Brain pericyte (primary cell): ENCODE measurements at regions not wholly inside any gene's neighbourhood (a gene's known extent, or its start where the extent isn't known, plus 50 kb on each side); places are given as distances from the start of the nearest gene placed in this dataset.

Source experiments
- DNase-seq: peaks from one replicate; pipeline ENCODE4 v3.0.0-alpha.2; 2012; ENCODE audit warnings: low read depth, low spot score

DNA sequence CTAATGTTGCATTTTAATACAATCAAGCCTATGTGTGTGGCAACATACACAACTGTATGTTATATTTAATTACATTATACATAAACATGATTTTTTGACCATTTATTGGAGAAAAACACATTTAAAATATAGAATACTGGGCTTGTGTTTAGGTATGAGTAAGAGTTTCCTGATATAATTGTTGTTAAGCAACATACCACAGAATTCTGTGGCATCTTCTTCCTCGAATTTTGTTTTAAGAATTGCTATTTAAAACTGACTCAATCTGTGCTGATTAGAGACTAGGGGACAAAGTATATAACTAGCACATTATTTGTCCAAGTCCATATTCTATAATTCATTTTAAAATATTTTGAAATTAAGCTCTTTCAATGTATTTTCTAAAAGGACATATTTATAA lies 376.8 kb upstream of the THBS1 start:
- DNase-seq = no peak

DNA sequence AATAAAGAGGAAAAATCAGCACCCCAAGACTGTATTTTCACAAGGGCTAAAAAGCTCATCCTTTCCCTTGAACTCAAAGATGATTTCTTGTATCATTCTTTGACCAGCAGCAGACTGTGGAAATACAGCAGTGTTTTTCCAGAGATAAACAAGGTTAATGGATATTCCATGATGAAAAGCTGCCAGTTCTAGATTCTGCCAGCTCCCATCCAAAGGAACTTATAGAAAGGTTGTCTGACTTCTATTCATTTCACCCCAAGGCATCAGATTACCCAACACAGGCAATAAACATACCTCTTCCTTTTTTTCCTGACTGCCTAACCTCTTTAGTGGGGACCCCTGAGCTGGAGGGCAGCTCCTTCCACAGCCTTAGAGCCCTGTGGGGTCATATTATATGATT lies 375.8 kb upstream of the THBS1 start:
- no peak for DNase-seq

DNA sequence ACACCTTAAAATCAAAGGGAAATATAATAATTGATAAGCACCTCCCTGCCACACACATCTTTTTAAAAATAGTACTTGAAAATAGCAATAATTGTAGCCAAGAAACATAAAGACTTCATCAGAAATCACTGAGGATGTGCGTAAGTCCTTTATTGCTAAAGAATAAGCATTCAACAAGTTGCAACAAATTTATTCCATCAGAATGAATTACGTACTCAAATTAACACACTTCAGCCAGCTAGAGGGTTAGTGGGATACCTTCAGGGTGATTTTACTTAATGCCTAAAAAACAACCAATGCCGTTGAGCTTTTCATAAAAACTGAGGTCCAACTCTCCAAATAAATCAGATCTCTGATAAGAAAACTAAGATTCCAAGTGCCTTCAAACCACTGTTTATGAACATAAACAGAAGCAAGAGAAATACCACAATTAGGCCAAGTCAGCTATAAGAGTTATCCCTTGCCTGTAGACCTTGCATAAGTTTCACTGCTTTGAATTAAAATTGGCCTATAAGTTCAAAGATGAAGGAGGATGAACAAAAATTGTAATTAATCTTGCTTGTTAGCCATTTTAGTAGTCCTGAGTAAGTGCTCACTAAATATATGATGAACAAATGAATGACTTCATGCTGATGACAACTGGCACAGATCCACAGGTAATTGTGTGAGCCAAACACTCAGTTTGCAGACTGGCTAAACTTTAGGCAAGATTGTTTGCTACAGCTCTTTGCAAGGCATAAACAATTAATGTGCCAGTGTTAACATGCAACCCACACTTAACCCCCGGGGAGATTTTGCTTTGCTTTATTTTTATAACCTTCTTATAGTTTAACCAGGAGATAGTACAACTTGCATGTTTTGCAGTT lies 375.1 kb upstream of the THBS1 start:
- no peak for DNase-seq

DNA sequence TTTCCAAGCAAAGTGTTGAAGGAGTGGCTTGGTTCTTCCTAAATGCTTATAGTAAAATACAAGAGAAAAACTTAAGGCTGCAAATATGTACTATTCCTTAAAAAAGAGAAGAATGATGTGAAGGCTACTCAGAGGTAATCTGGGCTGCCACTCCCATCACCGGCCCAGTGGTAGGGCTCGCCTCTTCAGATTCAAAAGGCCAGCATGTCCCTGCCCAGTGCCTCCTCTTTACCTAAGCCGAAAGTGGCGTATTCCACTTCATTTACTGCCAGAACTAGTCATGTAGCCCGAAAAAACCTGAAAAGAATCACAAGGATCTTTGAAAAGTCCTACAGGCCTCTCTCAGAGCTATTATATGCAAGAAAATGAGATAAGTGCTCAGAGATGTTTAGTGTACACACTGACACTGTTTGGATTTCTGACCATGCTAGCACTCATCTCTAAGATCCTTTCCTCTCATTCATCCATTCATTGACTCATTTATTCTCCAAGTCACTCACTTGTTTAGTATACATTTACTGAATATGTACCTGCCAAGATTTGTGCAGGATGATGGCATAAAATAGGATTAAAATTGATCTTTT lies 373.3 kb upstream of the THBS1 start:
- no peak for DNase-seq

DNA sequence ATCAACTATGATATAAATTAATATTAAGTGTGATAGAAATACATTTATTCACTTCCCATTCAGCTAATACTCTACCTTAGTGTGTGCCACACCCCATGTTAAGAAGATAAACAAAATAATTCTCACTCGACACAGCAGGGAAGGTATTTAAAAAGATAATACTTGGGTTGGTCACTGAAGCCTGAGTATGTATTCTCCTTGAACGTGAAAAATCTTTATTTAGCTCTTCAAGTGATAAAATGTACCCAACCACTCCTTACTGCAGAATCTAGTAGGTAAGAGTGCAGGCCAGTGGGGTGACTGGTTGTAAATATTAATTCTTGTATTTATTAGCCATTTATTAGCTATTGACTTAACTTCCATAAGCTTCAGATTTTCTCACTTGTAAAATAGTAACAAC lies 372.7 kb upstream of the THBS1 start:
- DNase-seq = no peak

DNA sequence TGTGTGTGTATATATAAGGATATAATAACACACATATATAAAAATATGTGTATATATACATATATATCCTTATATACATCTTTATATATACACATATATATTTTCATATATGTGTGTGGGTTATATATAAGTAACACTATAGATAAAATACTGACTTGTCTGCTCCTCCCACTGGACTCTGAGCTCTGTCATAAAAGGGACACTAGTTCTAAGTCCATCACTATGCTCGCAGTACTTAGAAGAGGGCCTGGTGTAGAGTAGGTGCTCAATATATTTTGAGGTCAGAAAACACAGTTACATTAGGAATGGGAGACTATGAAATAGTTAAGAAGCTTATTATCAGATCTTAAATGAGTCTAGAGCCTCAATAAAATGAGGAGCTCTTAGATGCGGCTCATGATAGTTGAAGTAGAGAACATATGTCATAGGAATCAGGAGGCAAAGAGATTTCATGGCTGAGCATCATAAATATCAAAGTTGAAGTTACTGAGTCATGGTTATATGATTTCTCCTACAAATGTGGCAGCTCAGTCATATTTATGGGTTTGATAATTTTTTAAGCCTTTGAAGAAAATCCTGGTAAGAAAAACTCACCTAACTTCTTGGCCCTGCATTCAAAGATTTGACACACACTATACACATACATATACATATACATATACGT lies 371.2 kb upstream of the THBS1 start:
- DNase-seq = no peak

DNA sequence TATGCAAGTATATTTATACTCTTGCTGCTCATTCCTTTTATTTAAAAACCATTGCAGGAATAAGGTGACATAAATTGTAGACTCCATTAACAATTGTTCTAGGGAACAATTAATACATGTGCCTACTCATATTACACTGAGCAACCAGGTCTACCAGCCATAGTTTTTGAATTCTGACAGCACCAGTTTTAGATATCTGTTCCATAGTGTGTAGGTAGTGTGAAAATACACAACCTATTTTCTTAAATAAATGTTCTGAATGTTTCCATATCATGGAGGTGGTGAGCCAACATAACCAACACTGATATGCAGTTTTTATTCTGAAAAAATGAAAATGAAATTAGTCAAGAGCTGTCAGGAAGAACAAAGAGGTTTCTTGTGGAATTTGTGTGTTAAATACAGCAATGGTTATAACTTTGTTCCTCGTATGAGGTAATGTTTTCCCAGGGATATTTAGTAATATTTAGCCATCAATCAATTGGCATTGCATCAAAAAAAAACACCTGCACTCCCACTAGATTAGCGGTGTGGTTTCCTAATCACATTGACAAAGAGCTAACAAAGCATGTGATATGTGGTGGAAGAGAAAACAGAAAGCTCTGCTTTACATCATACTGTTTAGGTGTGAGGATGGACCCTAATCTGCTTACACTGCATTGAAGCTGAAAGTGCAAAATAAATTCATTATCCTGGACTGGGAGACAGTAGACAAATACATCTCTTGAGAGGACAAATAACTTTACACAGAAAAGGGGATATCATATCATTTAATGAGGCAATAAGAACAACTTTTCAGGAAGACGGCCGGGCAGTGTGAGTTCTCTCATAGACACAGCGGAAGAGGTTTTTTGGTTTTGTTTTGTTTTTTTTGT lies 369.5 kb upstream of the THBS1 start:
- no peak for DNase-seq

DNA sequence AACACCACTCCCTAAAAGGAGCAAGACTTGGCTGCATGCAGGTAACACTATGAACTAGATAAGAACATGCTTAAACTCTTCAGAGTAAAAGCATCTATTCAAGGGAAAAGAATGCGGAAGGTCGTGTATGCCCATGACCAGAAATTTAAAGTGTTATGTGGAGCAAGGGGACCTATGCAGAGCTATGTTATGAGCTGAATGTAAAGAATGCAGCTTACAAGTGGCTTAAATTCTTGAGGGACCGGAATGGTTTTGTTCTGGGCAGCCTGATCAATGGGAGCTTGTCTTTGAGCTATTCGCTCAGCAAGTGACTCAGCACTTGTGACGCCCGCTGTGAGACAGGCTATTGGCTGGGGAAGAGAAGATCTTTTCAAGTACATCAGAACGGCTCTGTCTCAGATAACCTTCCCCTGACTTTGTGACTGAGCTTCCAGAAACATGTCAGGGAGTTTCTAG lies 367.5 kb upstream of the THBS1 start:
- peak; percentile 41 for DNase-seq

DNA sequence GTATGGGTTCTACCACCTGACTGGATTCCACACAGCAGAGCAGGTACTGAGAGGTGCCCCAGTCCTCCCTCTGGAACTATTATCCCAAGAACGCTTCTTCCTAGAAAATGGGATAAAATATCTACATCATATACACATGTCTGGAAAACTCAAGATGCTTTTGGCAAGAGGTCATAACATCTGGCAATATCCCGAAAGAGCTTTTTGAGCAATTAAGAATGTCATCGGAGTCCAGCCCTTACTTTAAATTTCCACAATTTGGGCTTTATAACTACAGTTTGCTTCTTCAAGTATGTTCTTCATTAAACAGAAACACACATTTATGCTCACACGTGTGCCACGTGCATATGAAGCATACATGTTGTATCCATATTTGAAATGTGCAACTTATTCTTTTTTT lies 365.9 kb upstream of the THBS1 start:
- DNase-seq = no peak

DNA sequence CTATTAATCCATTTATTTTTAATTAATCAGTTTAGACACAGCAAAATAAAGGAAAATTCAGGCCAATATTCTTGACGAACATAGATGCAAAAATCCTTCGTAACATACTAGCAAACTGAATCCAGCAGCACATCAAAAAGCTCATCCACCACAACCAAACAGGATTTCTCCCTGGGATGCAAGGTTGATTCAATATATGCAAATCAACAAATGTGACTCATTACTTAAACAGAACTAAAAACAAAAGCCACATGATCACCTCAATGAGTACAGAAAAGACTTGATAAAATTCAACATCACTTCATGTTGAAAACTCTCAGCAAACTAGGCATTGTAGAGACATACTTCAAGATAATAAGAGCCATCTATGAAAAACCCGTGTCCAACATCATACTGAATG lies 364.1 kb upstream of the THBS1 start:
- DNase-seq = no peak

DNA sequence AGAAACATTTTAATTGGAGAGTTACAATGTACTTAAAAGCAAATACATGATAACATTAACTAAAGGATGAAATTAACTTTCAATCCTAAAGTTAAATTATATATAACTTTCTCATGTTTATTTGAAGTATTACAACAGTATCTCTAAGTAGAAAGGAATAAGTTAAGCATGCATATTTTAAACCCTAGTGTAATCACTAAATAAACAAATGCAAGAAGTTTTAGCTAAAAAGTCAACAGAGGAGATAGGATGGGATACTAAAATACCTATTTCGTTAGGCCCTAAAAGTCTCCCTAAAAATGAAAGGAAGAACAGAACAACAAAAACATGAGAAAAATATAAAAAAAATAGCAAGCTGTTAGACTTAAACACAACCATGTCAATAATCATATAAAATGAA lies 361.3 kb upstream of the THBS1 start:
- no peak for DNase-seq

DNA sequence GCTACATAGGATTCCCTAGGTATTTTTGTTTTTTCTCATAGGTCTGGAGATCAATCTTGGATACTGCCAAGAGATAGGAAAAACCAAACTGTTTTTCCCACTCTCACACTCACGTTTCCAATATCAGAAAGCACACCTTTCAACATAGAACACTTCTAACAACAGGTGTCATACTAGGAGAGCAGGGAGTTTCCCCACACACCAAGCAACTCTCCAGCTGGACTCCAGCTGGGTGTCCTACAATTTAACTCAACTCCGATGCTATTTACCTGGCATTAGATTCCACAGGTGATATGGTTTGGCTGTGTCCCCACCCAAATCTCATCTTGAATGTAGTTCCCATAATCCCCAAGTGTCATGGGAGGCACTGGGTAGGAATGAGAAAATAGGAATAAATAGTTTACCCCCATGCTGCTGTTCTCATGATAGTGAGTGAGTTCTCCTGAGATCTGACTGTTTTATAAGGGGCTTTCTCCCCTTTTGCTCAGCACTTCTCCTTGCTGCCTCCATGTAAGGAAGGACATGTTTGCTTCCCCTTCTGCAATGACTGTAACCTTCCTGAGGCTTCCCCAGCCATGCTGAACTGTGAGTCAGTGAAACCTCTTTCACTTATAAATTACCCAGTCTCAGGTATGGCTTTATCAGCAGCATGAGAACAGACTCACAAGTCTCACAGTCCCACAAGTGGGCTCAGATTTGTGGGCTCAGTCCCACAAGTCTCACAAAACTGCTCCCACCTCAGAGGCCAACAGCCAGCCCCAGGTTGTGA lies 354.5 kb upstream of the THBS1 start:
- DNase-seq = no peak

DNA sequence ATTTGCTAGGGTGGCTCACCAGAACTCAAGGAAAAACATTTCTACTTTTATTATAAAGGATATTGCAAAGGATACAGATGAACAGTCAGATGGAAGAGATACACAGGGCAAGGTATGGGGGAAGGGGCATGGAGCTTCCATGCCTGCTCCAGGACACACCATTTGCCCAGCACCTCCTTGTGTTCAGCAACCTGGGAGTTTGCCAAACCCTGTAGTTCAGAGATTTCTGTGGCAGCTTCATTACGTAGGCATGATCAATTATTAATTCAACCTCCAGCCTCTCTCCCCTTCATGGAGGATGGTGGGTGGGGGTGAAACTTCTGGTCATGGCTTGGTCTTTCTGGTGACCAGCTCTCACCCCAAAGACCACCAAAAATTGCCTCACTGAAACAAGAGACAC lies 353.9 kb upstream of the THBS1 start:
- no peak for DNase-seq

DNA sequence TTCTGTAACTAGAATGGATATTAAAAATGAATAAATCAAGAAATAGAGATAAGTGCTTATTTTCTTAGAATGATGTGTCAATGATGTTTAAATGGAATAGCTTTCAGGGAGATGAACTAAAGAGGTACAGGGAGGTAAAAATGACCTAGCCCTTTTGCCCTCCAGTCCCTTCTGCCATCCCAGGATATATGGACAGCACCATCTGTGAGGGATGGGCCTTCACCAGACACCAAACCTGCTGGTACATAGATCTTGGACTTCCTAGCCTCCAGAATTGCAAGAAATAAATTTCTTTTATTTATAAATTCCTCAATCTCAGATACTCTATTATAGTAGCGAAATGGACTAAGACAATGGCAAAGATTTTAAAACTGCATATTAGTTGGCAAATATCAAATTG lies 352.0 kb upstream of the THBS1 start:
- DNase-seq = no peak

DNA sequence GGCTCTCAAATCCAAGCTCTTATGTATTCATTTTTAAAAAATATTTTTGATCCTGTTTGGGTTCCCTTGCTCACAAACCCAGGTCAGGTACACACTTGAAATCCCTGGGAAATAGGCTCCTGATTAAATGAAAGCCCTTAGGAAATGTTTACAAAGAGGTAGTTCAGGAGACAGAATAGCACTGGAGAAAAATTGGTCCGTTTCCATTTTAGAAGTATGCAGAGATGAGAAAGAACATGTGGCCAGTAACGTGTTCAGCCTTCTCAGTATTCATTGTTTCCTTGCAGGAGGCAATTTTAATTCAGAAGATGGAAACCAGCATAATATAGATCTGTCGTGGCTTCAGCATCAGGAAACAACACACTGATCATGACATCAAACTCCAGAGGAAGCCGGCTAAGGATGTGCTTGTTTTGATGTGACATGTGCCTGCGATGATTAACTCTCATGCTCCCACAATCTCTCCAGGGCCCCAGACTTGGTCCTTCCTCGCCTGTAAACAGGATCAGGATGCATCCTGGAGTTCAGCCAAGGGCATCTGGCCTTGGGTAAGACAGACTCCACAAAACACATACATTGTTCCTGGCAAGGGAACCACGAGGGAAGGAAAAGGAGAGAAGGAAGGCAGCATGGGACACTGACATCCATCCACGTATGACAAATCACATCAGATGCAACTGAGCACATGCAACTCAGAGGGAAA lies 350.5 kb upstream of the THBS1 start:
- DNase-seq = no peak

DNA sequence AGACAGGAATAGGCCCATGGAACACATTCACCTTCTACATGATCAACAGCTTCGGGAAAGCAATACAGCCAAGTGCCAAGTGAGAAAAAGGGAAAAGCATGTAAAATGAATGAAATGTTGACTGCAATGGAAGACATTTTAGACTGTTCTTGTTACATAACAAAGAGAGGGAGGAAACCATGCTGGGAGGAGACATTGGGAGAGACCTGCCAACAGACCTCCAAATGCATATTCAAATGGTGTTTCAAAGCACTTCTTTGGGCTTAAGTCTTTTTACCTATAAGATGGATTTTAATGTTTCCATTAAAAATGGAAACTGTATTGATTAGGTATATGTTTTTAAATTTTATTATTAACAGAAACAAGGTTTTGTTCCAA lies 350.0 kb upstream of the THBS1 start:
- no peak for DNase-seq

DNA sequence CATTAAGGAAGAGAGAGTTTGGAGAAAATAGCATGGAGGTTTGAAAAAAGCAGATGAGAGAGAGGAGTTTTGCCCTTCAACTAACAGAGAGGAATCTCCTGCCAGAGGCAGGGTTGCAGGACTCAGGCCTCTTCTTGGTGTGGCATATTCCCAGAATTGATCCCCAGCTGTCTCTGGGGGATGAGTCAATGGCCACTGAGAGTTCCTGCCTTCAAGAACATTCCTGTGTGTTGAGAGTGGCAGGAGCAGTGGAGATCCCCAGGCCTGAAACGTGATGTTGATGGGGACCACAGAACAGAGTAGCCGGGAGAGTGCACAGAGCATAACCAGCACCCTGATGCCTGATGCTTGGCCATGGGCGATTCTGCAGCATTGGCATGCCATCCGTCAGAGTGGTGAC lies 348.4 kb upstream of the THBS1 start:
- no peak for DNase-seq

DNA sequence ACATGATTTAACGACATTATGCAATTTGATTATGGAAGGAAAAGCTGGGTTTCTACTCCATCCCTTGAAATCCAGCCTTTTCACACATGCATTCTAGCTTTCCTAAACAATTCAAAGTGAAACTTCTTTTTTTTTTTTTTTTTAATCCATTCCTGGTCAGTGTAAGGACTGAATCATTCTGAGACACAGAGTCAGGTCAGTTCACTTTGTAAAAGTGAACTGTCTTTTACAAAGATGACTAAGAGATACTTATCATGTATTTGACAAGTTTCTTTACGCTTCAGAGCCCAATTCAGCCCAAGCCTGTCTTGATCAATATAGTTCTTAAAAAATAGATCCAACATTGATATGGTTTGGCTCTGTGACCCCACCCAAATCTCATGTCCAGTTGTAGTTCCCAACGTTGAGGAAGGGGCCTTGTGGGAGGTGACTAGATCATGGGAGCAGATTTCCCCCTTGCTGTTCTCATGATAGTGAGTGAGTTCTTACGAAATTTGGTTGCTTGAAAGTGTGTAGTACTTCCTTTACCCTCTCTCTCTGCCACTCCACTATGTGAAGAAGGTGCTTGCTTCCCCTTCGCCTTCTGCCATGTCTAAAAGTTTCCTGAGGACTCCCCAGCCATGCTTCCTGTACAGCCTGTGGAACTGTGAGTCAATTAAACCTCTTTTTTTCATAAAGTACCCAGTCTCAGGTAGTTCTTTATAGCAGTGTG lies 345.6 kb upstream of the THBS1 start:
- no peak for DNase-seq

DNA sequence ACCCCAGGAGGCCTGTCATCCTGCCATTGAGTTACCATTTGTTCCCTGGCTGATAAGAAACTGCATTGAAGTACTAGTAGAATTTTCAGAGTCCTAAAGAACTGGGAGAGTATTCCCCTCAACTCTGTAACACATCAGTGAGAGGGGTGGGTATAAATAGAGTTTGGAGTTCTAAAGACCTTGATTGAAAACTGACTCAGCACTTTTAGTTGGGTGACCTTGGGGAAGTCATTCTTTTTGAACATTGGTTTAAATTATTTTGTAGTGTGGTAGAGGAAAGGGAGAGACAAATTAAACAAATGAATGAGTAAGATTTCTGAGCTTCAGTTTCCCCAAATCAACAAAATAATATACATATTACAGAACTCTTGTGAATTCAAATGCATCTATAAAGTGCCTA lies 344.5 kb upstream of the THBS1 start:
- DNase-seq = no peak

DNA sequence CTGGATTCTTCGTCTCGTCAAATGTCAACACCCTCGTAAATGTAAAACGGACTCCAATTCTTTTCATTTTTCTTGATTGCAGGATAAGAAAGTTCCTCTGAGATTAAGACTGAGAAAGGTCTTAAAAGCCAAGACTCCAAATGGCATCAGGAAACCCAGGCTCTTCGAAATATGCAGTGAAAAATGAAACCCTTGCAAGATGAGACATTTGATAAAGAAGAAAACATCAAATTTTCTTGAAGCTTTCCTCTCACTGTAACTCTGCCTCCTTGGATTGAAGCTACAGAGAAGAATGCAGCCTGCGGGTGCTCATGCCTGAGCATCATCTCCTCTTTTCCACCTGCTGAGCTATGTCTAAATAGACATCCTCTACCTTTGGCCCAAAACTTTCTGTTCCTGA lies 342.4 kb upstream of the THBS1 start:
- no peak for DNase-seq
